T-helper 1 cell treated with Interleukin-12 subunit alpha and Interleukin-12 subunit beta and Interleukin-4 antibody, amounts not matched to agents 30 μg/mL and 1 μg/mL, for 36 hours (primary cell): ENCODE measurements at regions not wholly inside any gene's neighbourhood (a gene's known extent, or its start where the extent isn't known, plus 50 kb on each side); places are given as distances from the start of the nearest gene placed in this dataset.

Source experiments
- H3K27ac Mint-ChIP-seq: one replicate; pipeline ENCODE4 v1.8.0; 2021; ENCODE audit warnings: mild to moderate bottlenecking, mixed read lengths
- H3K27me3 Mint-ChIP-seq: one replicate; pipeline ENCODE4 v1.8.0; 2021; ENCODE audit warnings: low read depth, mixed read lengths
- H3K36me3 Mint-ChIP-seq: one replicate; pipeline ENCODE4 v1.8.0; 2021; ENCODE audit warnings: low read depth, mixed read lengths
- H3K4me1 Mint-ChIP-seq: one replicate; pipeline ENCODE4 v1.8.0; 2021; ENCODE audit warnings: low read depth, mixed read lengths
- H3K4me3 Mint-ChIP-seq: one replicate; pipeline ENCODE4 v1.8.0; 2021; ENCODE audit warnings: mild to moderate bottlenecking, moderate library complexity, mixed read lengths
- H3K9me3 Mint-ChIP-seq: one replicate; pipeline ENCODE4 v1.8.0; 2021; ENCODE audit warnings: mixed read lengths

GRCh38 chr15:77769700-77770099, 137.0 kb upstream of the LINGO1 start:
- Mint-ChIP-seq H3K4me3 (no peak overlapping the region), H3K27me3 (peaks cover 21% of the 10 kb centered on the region), H3K4me1 (no peaks in the 10 kb centered on the region), H3K27ac (no peak overlapping the region), H3K36me3 (no peaks in the 10 kb centered on the region), H3K9me3 (no peaks in the 10 kb centered on the region)

- H3K27ac Mint-ChIP-seq: no peak overlapping the region
- no peak overlapping the region for H3K4me3 Mint-ChIP-seq
- H3K9me3 Mint-ChIP-seq: no peaks in the 10 kb centered on the region
- peaks cover 27% of the 10 kb centered on the region for H3K27me3 Mint-ChIP-seq
- H3K4me1 Mint-ChIP-seq: no peaks in the 10 kb centered on the region
- no peaks in the 10 kb centered on the region for H3K36me3 Mint-ChIP-seq
Measured at GRCh38 chr15:77768521-77769078, 135.9 kb upstream of the LINGO1 start.

GRCh38 chr15:77768107-77768506, 135.4 kb upstream of the LINGO1 start:
- H3K4me1 Mint-ChIP-seq: no peaks in the 10 kb centered on the region
- no peak overlapping the region for H3K27ac Mint-ChIP-seq
- H3K9me3 Mint-ChIP-seq: no peaks in the 10 kb centered on the region
- H3K36me3 Mint-ChIP-seq: no peaks in the 10 kb centered on the region
- H3K27me3 Mint-ChIP-seq: peaks cover 27% of the 10 kb centered on the region
- H3K4me3 Mint-ChIP-seq: no peak overlapping the region

- Mint-ChIP-seq H3K4me3 (no peak overlapping the region), H3K36me3 (no peaks in the 10 kb centered on the region), H3K27ac (no peak overlapping the region), H3K9me3 (no peaks in the 10 kb centered on the region), H3K4me1 (no peaks in the 10 kb centered on the region), H3K27me3 (peaks cover 27% of the 10 kb centered on the region)
Measured at GRCh38 chr15:77764095-77764494, 131.4 kb upstream of the LINGO1 start.

- Mint-ChIP-seq H3K9me3 (no peaks in the 10 kb centered on the region), H3K27me3 (peaks cover 24% of the 10 kb centered on the region), H3K36me3 (no peaks in the 10 kb centered on the region), H3K27ac (no peak overlapping the region), H3K4me3 (no peak overlapping the region), H3K4me1 (no peaks in the 10 kb centered on the region)
Measured at GRCh38 chr15:77762747-77763355, 130.1 kb upstream of the LINGO1 start.

GRCh38 chr15:77759896-77760592, 127.3 kb upstream of the LINGO1 start:
- H3K4me3 Mint-ChIP-seq: no peak overlapping the region
- H3K27me3 Mint-ChIP-seq: peaks cover 9% of the 10 kb centered on the region
- no peak overlapping the region for H3K27ac Mint-ChIP-seq
- no peaks in the 10 kb centered on the region for H3K9me3 Mint-ChIP-seq
- H3K4me1 Mint-ChIP-seq: no peaks in the 10 kb centered on the region
- no peaks in the 10 kb centered on the region for H3K36me3 Mint-ChIP-seq

- H3K9me3 Mint-ChIP-seq: no peaks in the 10 kb centered on the region
- no peak overlapping the region for H3K4me3 Mint-ChIP-seq
- H3K4me1 Mint-ChIP-seq: no peaks in the 10 kb centered on the region
- no peak overlapping the region for H3K27ac Mint-ChIP-seq
- H3K27me3 Mint-ChIP-seq: no peaks in the 10 kb centered on the region
- no peaks in the 10 kb centered on the region for H3K36me3 Mint-ChIP-seq
Measured at GRCh38 chr15:77753939-77754338, 121.2 kb upstream of the LINGO1 start.

GRCh38 chr15:77753281-77753873, 120.7 kb upstream of the LINGO1 start:
- Mint-ChIP-seq H3K4me3 (no peak overlapping the region), H3K36me3 (no peaks in the 10 kb centered on the region), H3K27me3 (no peaks in the 10 kb centered on the region), H3K27ac (no peak overlapping the region), H3K4me1 (no peaks in the 10 kb centered on the region), H3K9me3 (no peaks in the 10 kb centered on the region)

- no peaks in the 10 kb centered on the region for H3K4me1 Mint-ChIP-seq
- no peak overlapping the region for H3K4me3 Mint-ChIP-seq
- H3K27ac Mint-ChIP-seq: no peak overlapping the region
- H3K36me3 Mint-ChIP-seq: no peaks in the 10 kb centered on the region
- no peaks in the 10 kb centered on the region for H3K27me3 Mint-ChIP-seq
- no peaks in the 10 kb centered on the region for H3K9me3 Mint-ChIP-seq
Measured at GRCh38 chr15:77749998-77750540, 117.4 kb upstream of the LINGO1 start.

GRCh38 chr15:77749236-77749997, 116.7 kb upstream of the LINGO1 start:
- Mint-ChIP-seq H3K4me3 (no peak overlapping the region), H3K27me3 (no peaks in the 10 kb centered on the region), H3K4me1 (no peaks in the 10 kb centered on the region), H3K36me3 (no peaks in the 10 kb centered on the region), H3K27ac (no peak overlapping the region), H3K9me3 (no peaks in the 10 kb centered on the region)

- no peak overlapping the region for H3K27ac Mint-ChIP-seq
Measured at GRCh38 chr15:77748078-77749064, 115.7 kb upstream of the LINGO1 start.

GRCh38 chr15:77747175-77748077, 114.7 kb upstream of the LINGO1 start:
- Mint-ChIP-seq H3K4me1 (no peaks in the 10 kb centered on the region), H3K27ac (no peak overlapping the region), H3K9me3 (no peaks in the 10 kb centered on the region), H3K4me3 (no peak overlapping the region), H3K36me3 (no peaks in the 10 kb centered on the region), H3K27me3 (no peaks in the 10 kb centered on the region)

More at GRCh38 chr15:77748078-77749064, 115.7 kb upstream of the LINGO1 start:
- Mint-ChIP-seq H3K9me3 (no peaks in the 10 kb centered on the region), H3K27me3 (no peaks in the 10 kb centered on the region), H3K4me1 (no peaks in the 10 kb centered on the region), H3K36me3 (no peaks in the 10 kb centered on the region), H3K4me3 (no peak overlapping the region)
